Natural killer cell (primary cell): ENCODE measurements at regions not wholly inside any gene's neighbourhood (a gene's known extent, or its start where the extent isn't known, plus 50 kb on each side); places are given as distances from the start of the nearest gene placed in this dataset.

Source experiments
- ATAC-seq, 3 donors: fragments of 150-1000 bp in 2 of 3; fragments of 200-7000 bp in 1 of 3; cut with Tn5 transposase; 1 replicate in 1 of 3; 2 replicates in 2 of 3; pipeline ENCODE4 v1.10.0; 2021; ENCODE audit warnings: mild to moderate bottlenecking in 2 of 3, moderate library complexity in 2 of 3
- DNase-seq, 2 donors: peaks; one replicate each; pipeline versions ENCODE4 v3.0.0 to v3.0.0-alpha.2; 2013 to 2021; ENCODE audit warnings: mixed read lengths in 1 of 2
- H3K27ac ChIP-seq: one replicate; pipeline ENCODE4 v1.5.1; 2013; ENCODE audit warnings: mild to moderate bottlenecking, low read length
- H3K27me3 ChIP-seq: one replicate; pipeline ENCODE4 v1.6.1; 2013; ENCODE audit warnings: low read length; ENCODE audit not compliant: control insufficient read depth, insufficient read depth
- H3K36me3 ChIP-seq: one replicate; pipeline ENCODE4 v1.6.1; 2013; ENCODE audit warnings: low read length; ENCODE audit not compliant: control insufficient read depth, insufficient read depth
- H3K4me1 ChIP-seq: one replicate; pipeline ENCODE4 v1.6.1; 2013; ENCODE audit warnings: low read length; ENCODE audit not compliant: control insufficient read depth, insufficient read depth
- H3K4me3 ChIP-seq: one replicate; pipeline ENCODE4 v1.5.1; 2013; ENCODE audit warnings: low read length
- H3K9me3 ChIP-seq: one replicate; pipeline ENCODE4 v1.6.1; 2013; ENCODE audit warnings: low read length; ENCODE audit not compliant: control insufficient read depth, insufficient read depth
- H3K27ac Mint-ChIP-seq, 2 donors: one replicate each; pipeline ENCODE4 v1.8.0; 2022; ENCODE audit warnings: mild to moderate bottlenecking in 2 of 2, mixed read lengths in 2 of 2, moderate library complexity in 1 of 2
- H3K27me3 Mint-ChIP-seq, 2 donors: one replicate each; pipeline ENCODE4 v1.8.0; 2022; ENCODE audit warnings: low read depth in 2 of 2, mixed read lengths in 2 of 2
- H3K36me3 Mint-ChIP-seq: one replicate; pipeline ENCODE4 v1.8.0; 2022; ENCODE audit warnings: mixed read lengths
- H3K4me1 Mint-ChIP-seq, 2 donors: one replicate each; pipeline ENCODE4 v1.8.0; 2022; ENCODE audit warnings: mixed read lengths in 2 of 2
- H3K4me3 Mint-ChIP-seq: one replicate; pipeline ENCODE4 v1.8.0; 2022; ENCODE audit warnings: mild to moderate bottlenecking, moderate library complexity, mixed read lengths
- H3K9me3 Mint-ChIP-seq, 2 donors: one replicate each; pipeline ENCODE4 v1.8.0; 2022; ENCODE audit warnings: mixed read lengths in 2 of 2
- whole genome bisulfite sequencing: methylation state at CpG from one replicate; pipeline ENCODE4 v1.1.7; 2013; ENCODE audit warnings: missing lambda C conversion rate; ENCODE audit not compliant: insufficient coverage; 5-methylcytosine and 5-hydroxymethylcytosine counted together
- intact Hi-C: fragments of 100-400 bp; cut with micrococcal nuclease; formaldehyde crosslinking; loops from one replicate; pipeline ENCODE4 v1.14.2; 2022
- TF ChIP-seq, protein P1 (sequence below): fragments of 200-600 bp; IDR thresholded peaks from one replicate; pipeline ENCODE4 v1.8.0; 2022; ENCODE audit warnings: antibody characterized with exemption

DNA sequence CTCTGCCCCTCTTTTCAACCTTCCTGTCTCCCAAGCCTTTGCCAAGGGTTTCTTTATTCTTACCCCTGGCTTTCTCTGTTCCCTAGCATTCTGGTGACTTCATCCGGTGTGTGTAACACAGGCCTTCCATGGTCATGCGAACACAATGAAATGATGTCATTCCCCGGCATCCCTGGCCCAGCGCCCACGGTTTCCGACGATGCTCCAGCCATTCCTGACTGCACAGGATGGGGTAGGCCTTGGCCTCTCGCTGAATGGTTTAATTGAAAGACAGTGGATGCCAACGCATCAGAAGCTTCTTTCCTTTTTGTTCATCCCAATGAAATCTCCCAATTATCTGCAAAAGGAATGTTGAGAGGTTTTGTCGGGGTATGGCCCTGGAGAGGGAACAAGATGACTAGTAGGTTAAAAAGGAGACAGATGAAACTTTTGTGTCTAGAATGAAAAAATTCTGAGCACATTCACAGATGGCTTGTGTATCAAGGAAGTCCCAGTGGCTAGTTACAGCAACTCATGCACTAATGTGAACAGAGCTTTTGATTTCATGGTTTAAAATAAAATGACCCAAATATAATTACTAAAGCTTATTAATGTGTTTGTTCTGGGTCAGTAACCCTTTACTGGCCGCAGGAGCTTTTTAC lies 655.0 kb downstream of the QKI start:
- Histone ChIP-seq H3K27ac (no peak overlapping the region), H3K9me3 (no peaks in the 10 kb centered on the region), H3K4me1 (no peaks in the 10 kb centered on the region), H3K27me3 (peaks cover 2% of the 10 kb centered on the region), H3K36me3 (no peaks in the 10 kb centered on the region), H3K4me3 (no peak overlapping the region)
- Mint-ChIP-seq H3K36me3 (no peaks in the 10 kb centered on the region), H3K9me3 (no peaks in the 10 kb centered on the region), H3K4me3 (no peak overlapping the region), H3K27ac (no peak overlapping the region), H3K27me3 (peaks cover 4 to 25% of the 10 kb centered on the region in 2 donors), H3K4me1 (no peaks in the 10 kb centered on the region)
- intact Hi-C loops, result no loop called here
- TF ChIP-seq, protein P1, sequence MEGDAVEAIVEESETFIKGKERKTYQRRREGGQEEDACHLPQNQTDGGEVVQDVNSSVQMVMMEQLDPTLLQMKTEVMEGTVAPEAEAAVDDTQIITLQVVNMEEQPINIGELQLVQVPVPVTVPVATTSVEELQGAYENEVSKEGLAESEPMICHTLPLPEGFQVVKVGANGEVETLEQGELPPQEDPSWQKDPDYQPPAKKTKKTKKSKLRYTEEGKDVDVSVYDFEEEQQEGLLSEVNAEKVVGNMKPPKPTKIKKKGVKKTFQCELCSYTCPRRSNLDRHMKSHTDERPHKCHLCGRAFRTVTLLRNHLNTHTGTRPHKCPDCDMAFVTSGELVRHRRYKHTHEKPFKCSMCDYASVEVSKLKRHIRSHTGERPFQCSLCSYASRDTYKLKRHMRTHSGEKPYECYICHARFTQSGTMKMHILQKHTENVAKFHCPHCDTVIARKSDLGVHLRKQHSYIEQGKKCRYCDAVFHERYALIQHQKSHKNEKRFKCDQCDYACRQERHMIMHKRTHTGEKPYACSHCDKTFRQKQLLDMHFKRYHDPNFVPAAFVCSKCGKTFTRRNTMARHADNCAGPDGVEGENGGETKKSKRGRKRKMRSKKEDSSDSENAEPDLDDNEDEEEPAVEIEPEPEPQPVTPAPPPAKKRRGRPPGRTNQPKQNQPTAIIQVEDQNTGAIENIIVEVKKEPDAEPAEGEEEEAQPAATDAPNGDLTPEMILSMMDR, result no peak
- no peak for DNase-seq
- no peak for ATAC-seq
- WGBS, result 92% methylated on average over 10 of the region's 11 CpGs

- intact Hi-C loops, result no loop called here
- Mint-ChIP-seq H3K27ac (no peak overlapping the region), H3K36me3 (no peaks in the 10 kb centered on the region), H3K4me1 (no peaks in the 10 kb centered on the region), H3K27me3 (peaks cover 2 to 25% of the 10 kb centered on the region in 2 donors), H3K9me3 (no peaks in the 10 kb centered on the region), H3K4me3 (no peak overlapping the region)
- H3K4me3 ChIP-seq, result no peak overlapping the region
- H3K36me3 ChIP-seq, result no peaks in the 10 kb centered on the region
- H3K9me3 ChIP-seq, result no peaks in the 10 kb centered on the region
- 88% methylated on average over 4 of the region's 4 CpGs for WGBS
- no peaks in the 10 kb centered on the region for H3K4me1 ChIP-seq
- TF ChIP-seq, protein P1, result no peak
- H3K27ac ChIP-seq, result no peak overlapping the region
- no peak for DNase-seq
- peaks cover 2% of the 10 kb centered on the region for H3K27me3 ChIP-seq
- no peak for ATAC-seq
Measured at GRCh38 chr6:164068527-164068926, 654.0 kb downstream of the QKI start.

GRCh38 chr6:164066766-164067165 lies 652.2 kb downstream of the QKI start:
- intact Hi-C loops, result no loop called here

More at GRCh38 chr6:164066766-164067165, 652.2 kb downstream of the QKI start:
- Mint-ChIP-seq H3K4me1 (no peaks in the 10 kb centered on the region), H3K27ac (no peak overlapping the region), H3K9me3 (no peaks in the 10 kb centered on the region), H3K27me3 (peaks cover 10 to 24% of the 10 kb centered on the region in 2 donors), H3K36me3 (no peaks in the 10 kb centered on the region), H3K4me3 (no peak overlapping the region)
- no peak for ATAC-seq
- Histone ChIP-seq H3K36me3 (no peaks in the 10 kb centered on the region), H3K4me1 (no peaks in the 10 kb centered on the region), H3K27ac (no peak overlapping the region), H3K9me3 (no peaks in the 10 kb centered on the region), H3K27me3 (peaks cover 2% of the 10 kb centered on the region), H3K4me3 (no peak overlapping the region)
- WGBS, result 92% methylated on average over 4 of the region's 5 CpGs
- DNase-seq, result no peak
- TF ChIP-seq, protein P1, result no peak
